ENCODE measurements at regions not wholly inside any gene's neighbourhood (a gene's known extent, or its start where the extent isn't known, plus 50 kb on each side); places are given as distances from the start of the nearest gene placed in this dataset.

DNA sequence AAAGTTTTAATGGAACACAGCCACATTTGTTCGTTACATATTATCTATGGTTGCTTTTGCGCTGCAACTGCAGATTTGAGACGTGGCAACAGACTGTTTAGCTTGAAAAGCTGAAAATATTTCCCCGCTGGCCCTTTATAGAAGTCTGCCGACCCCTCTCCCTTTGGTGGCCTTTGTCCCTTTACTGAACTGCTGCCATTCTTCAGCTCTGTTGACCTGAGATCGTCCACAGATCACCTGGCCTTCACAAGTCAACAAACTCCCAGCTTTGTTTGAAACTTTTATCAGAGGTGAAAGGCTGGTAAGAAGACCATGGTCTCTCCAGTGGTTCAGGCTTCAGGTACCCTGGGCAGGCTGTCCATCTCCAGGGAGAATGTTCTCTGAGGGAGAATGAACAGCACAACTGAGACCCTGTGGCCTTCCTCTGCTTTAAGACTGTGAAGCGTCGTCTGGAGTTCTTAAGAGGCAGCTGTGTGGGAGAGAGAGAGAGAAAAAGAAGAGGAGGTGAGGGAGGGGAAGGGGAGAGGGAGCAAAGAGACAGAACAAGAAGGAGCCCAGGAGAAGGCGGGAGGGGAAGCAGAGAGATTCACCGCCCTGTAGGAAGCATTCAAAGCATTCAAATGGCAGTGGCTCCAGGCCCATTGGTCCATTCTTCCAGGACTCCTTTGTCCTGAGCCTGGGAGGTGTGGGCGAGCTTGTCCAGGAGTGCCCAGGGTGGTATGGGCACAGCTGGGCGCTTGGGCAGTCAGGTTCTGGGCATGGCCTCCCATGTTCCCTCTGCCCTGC lies 53.7 kb upstream of the INSYN1 start:
- TF ChIP-seq CTCF (IDR thresholded peaks at IDR 0.05; ENCODE audit: borderline replicate concordance, extremely low read depth, low read length, poor library complexity, severe bottlenecking) (no peak), EZH2 (IDR thresholded peaks at IDR 0.05; ENCODE audit: borderline replicate concordance, low read depth, low read length, severe bottlenecking) (no peak)

All from DND-41 (cell line).